OCI-LY1 (cell line): ENCODE measurements at regions not wholly inside any gene's neighbourhood (a gene's known extent, or its start where the extent isn't known, plus 50 kb on each side); places are given as distances from the start of the nearest gene placed in this dataset.

ENCODE experiments used
- H2AFZ ChIP-seq: fragments of 200-600 bp; sonication (generic), shearing (Covaris generic); 2 replicates; pipeline ENCODE4 v1.6.0; 2014; ENCODE audit warnings: antibody characterized with exemption, mild to moderate bottlenecking, low read length
- H3F3A ChIP-seq: fragments of 200-600 bp; sonication (generic), shearing (Covaris generic); 2 replicates; pipeline ENCODE4 v1.6.0; 2014; ENCODE audit warnings: mild to moderate bottlenecking, antibody characterized with exemption, low read length, moderate library complexity; ENCODE audit not compliant: insufficient read depth
- H3K27ac ChIP-seq: fragments of 200-600 bp; sonication (generic); 2 replicates; pipeline ENCODE4 v1.5.1; 2014; ENCODE audit warnings: low read length, mixed run types, mild to moderate bottlenecking, low read depth; ENCODE audit not compliant: poor library complexity, severe bottlenecking
- H3K27me3 ChIP-seq: fragments of 200-600 bp; sonication (generic); 2 replicates; pipeline ENCODE4 v1.6.0; 2014; ENCODE audit warnings: antibody characterized with exemption, mild to moderate bottlenecking, low read length, moderate library complexity; ENCODE audit not compliant: insufficient read depth
- H3K36me3 ChIP-seq: fragments of 200-600 bp; sonication (generic); 2 replicates; pipeline ENCODE4 v1.6.1; 2014; ENCODE audit warnings: mild to moderate bottlenecking, antibody characterized with exemption, low read length, moderate library complexity, mixed read lengths; ENCODE audit not compliant: insufficient read depth
- H3K4me1 ChIP-seq: fragments of 200-600 bp; sonication (generic); 2 replicates; pipeline ENCODE4 v1.5.1; 2014; ENCODE audit warnings: mild to moderate bottlenecking, low read length, moderate library complexity; ENCODE audit not compliant: insufficient read depth, severe bottlenecking
- H3K4me2 ChIP-seq: fragments of 200-600 bp; sonication (generic), shearing (Covaris generic); 2 replicates; pipeline ENCODE4 v1.6.1; 2014; ENCODE audit warnings: low read length
- H3K4me3 ChIP-seq: fragments of 200-600 bp; sonication (generic); 2 replicates; pipeline ENCODE4 v1.5.1; 2014; ENCODE audit warnings: low read length, low read depth, mild to moderate bottlenecking, mixed read lengths; ENCODE audit not compliant: poor library complexity, severe bottlenecking
- H3K79me2 ChIP-seq: fragments of 200-600 bp; shearing (Covaris generic); 2 replicates; pipeline ENCODE4 v1.6.1; 2016; ENCODE audit warnings: mixed run types, low read length, mixed read lengths; ENCODE audit not compliant: insufficient read depth
- H3K9ac ChIP-seq: fragments of 200-600 bp; sonication (generic), shearing (Covaris generic); 2 replicates; pipeline ENCODE4 v1.6.1; 2014; ENCODE audit warnings: mild to moderate bottlenecking, low read length, mixed read lengths
- H3K9me2 ChIP-seq: fragments of 200-600 bp; sonication (generic), shearing (Covaris generic); 2 replicates; pipeline ENCODE4 v1.6.1; 2014; ENCODE audit warnings: low read depth, mild to moderate bottlenecking, low read length, mixed read lengths
- H3K9me3 ChIP-seq: fragments of 200-600 bp; shearing (Covaris generic); 2 replicates; pipeline ENCODE4 v1.6.1; 2014; ENCODE audit warnings: low read length, mixed read lengths
- H4K20me1 ChIP-seq: fragments of 200-600 bp; sonication (generic), shearing (Covaris generic); 2 replicates; pipeline ENCODE4 v1.6.0; 2016; ENCODE audit warnings: mild to moderate bottlenecking, low read length; ENCODE audit not compliant: insufficient read depth
- CTCF ChIP-seq: fragments of 200-600 bp; sonication (generic), shearing (Covaris generic); IDR thresholded peaks from 2 replicates; pipeline ENCODE4 v1.5.1; 2017; ENCODE audit warnings: mild to moderate bottlenecking, antibody characterized with exemption, low read length, moderate library complexity, mixed read lengths
- EZH2 ChIP-seq: fragments of 200-600 bp; sonication (generic), shearing (Covaris generic); IDR thresholded peaks from 2 replicates; pipeline ENCODE4 v1.8.0; 2017; ENCODE audit warnings: borderline replicate concordance, mixed run types, mild to moderate bottlenecking, antibody characterized with exemption, low read length, moderate library complexity, mixed read lengths

- Histone ChIP-seq H3K27me3 (no peaks in the 10 kb centered on the region; the same call in 1 of the 2 replicates), H4K20me1 (no peaks in the 10 kb centered on the region), H3K79me2 (no peaks in the 10 kb centered on the region), H3K9ac (no peak overlapping the region), H3K4me1 (no peaks in the 10 kb centered on the region), H3F3A (no peaks in the 10 kb centered on the region), H3K36me3 (no peaks in the 10 kb centered on the region; the same call in 1 of the 2 replicates), H3K9me2 (no peaks in the 10 kb centered on the region), H3K9me3 (no peaks in the 10 kb centered on the region), H2AFZ (no peak overlapping the region), H3K4me2 (no peak overlapping the region), H3K27ac (no peak overlapping the region), H3K4me3 (no peak overlapping the region)
- no peak for TF ChIP-seq EZH2
- TF ChIP-seq CTCF, result no peak
Observed at GRCh38 chr6:16044211-16044643, 84.7 kb upstream of the MYLIP start.

GRCh38 chr6:16043171-16044135 lies 85.4 kb upstream of the MYLIP start:
- Histone ChIP-seq H3K4me3 (no peak overlapping the region), H3K9me3 (0 out of 2 replicates have a peak, but pooled peaks cover 1% of the 10 kb centered on the region), H3K36me3 (no peaks in the 10 kb centered on the region; the same call in 1 of the 2 replicates), H3K4me2 (no peak overlapping the region), H3K27ac (no peak overlapping the region), H3K9me2 (no peaks in the 10 kb centered on the region), H3K9ac (no peak overlapping the region), H3F3A (no peaks in the 10 kb centered on the region), H2AFZ (no peak overlapping the region), H3K4me1 (no peaks in the 10 kb centered on the region), H3K79me2 (no peaks in the 10 kb centered on the region), H4K20me1 (no peaks in the 10 kb centered on the region), H3K27me3 (no peaks in the 10 kb centered on the region; the same call in 1 of the 2 replicates)
- TF ChIP-seq EZH2, result no peak
- no peak for TF ChIP-seq CTCF

- Histone ChIP-seq H3K9me3 (0 out of 2 replicates have a peak, but pooled peaks cover 4% of the 10 kb centered on the region), H3K4me3 (no peak overlapping the region), H3K9me2 (no peaks in the 10 kb centered on the region), H4K20me1 (no peaks in the 10 kb centered on the region), H3K79me2 (no peaks in the 10 kb centered on the region), H3K4me1 (no peaks in the 10 kb centered on the region), H3K36me3 (no peaks in the 10 kb centered on the region; the same call in 1 of the 2 replicates), H3K27me3 (no peaks in the 10 kb centered on the region; the same call in 1 of the 2 replicates), H2AFZ (no peak overlapping the region), H3K9ac (no peak overlapping the region), H3F3A (no peaks in the 10 kb centered on the region), H3K27ac (no peak overlapping the region), H3K4me2 (no peak overlapping the region)
- TF ChIP-seq CTCF (no peak), EZH2 (no peak)
Observed at GRCh38 chr6:16042751-16043150, 86.1 kb upstream of the MYLIP start.
